Liver (tissue), 3 donors: ENCODE measurements at regions not wholly inside any gene's neighbourhood (a gene's known extent, or its start where the extent isn't known, plus 50 kb on each side); places are given as distances from the start of the nearest gene placed in this dataset.

Source experiments
- GABPA ChIP-seq, 2 donors: IDR thresholded peaks in 1 of 2; conservative IDR thresholded peaks in 1 of 2; 2 replicates each; pipeline ENCODE4 v1.6.1; 2016; ENCODE audit warnings: antibody characterized with exemption in 2 of 2, mild to moderate bottlenecking in 1 of 2, moderate library complexity in 1 of 2
- REST ChIP-seq: IDR thresholded peaks from 2 replicates; pipeline ENCODE4 v1.6.1; 2016; ENCODE audit warnings: antibody characterized with exemption, mild to moderate bottlenecking
- YY1 ChIP-seq: IDR thresholded peaks from 2 replicates; pipeline ENCODE4 v1.6.1; 2016; ENCODE audit warnings: antibody characterized with exemption, mild to moderate bottlenecking
- ZBTB33 ChIP-seq: IDR thresholded peaks from 2 replicates; pipeline ENCODE4 v1.6.1; 2016; ENCODE audit warnings: antibody characterized with exemption
- TF ChIP-seq, protein P1 (sequence below): fragments of 150-350 bp; IDR thresholded peaks from 2 replicates; pipeline ENCODE4 v1.5.1; 2017; ENCODE audit warnings: improper control_type of control experiment, low read depth, low read length; ENCODE audit not compliant: missing input control
- TF ChIP-seq, protein P2 (sequence below): IDR thresholded peaks from 2 replicates; pipeline ENCODE4 v1.6.1; 2016; ENCODE audit warnings: antibody characterized with exemption
- TF ChIP-seq, protein P3 (sequence below): IDR thresholded peaks from 2 replicates; pipeline ENCODE4 v1.6.1; 2016; ENCODE audit warnings: antibody characterized with exemption
- donor health status: healthy.
- donor health status: healthy.

DNA sequence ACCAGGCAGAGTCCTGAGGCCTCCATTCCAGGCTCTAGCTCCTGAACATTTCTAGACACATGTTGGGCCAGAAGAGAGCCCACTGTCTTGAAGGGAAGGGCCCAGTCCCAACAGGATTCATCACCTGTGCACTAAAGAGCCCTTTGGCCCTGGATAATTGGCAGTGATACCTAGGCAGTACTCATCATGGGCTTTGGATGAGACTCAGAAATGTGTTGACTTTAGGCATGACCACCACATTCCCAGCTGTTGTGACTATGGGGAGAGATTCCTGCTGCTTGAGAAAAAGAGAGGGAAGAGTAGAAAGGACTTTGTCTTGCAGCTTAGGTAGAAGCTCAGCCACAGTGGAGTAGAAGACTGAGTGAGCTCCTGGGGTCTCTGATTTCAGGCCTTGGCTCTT, 138.4 kb upstream of the DAPK1 start:
- TF ChIP-seq, protein P1, sequence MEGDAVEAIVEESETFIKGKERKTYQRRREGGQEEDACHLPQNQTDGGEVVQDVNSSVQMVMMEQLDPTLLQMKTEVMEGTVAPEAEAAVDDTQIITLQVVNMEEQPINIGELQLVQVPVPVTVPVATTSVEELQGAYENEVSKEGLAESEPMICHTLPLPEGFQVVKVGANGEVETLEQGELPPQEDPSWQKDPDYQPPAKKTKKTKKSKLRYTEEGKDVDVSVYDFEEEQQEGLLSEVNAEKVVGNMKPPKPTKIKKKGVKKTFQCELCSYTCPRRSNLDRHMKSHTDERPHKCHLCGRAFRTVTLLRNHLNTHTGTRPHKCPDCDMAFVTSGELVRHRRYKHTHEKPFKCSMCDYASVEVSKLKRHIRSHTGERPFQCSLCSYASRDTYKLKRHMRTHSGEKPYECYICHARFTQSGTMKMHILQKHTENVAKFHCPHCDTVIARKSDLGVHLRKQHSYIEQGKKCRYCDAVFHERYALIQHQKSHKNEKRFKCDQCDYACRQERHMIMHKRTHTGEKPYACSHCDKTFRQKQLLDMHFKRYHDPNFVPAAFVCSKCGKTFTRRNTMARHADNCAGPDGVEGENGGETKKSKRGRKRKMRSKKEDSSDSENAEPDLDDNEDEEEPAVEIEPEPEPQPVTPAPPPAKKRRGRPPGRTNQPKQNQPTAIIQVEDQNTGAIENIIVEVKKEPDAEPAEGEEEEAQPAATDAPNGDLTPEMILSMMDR, result no peak
- TF ChIP-seq, protein P2, sequence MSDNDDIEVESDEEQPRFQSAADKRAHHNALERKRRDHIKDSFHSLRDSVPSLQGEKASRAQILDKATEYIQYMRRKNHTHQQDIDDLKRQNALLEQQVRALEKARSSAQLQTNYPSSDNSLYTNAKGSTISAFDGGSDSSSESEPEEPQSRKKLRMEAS, result no peak
- no peak for TF ChIP-seq YY1
- no peak for TF ChIP-seq REST
- TF ChIP-seq GABPA (IDR thresholded peaks at IDR 0.05 in 1 of 2, conservative IDR thresholded peaks at IDR 0.05 in 1 of 2), result no peak
- TF ChIP-seq, protein P3, sequence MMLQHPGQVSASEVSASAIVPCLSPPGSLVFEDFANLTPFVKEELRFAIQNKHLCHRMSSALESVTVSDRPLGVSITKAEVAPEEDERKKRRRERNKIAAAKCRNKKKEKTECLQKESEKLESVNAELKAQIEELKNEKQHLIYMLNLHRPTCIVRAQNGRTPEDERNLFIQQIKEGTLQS, result no peak
- no peak for TF ChIP-seq ZBTB33
